ENCODE measurements at regions not wholly inside any gene's neighbourhood (a gene's known extent, or its start where the extent isn't known, plus 50 kb on each side); places are given as distances from the start of the nearest gene placed in this dataset.

DNA sequence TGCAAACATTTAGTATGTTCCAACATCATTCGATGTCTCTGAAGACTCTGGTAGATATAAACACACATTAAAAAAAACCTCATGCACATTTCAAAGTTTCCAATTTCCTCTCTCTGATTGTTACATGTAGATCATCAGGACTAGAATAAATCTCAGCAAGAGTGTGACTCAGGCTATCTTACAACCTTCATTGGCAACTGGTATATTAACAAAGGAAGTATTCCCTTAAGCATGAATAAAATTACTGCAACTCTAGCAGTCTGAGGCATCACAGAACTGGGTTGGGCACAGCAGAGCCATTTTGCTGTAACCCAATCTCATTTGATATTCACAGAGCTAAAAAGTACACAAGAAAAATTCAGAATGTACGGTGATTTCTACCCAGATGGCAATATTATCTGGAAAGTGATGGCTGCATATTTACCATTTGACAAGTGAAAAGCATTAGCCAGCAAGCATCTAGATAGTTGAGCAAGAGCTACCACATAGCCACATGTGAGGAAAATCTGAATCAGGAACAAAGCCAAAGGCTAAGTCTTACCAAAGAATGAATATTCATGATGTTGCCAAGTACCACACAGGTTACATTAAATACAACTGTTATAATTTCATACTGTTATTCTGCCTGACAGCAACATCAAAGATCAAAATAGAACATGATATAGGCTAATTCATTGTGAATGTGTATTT is 232.2 kb downstream of the CRPPA start:
- no peak overlapping the region for H3K4me3 ChIP-seq
- DNase-seq (no peak), ATAC-seq (no peak)
- WGBS, 2 donors, result 75% methylated on average over 2 of the region's 2 CpGs
- no peaks in the 10 kb centered on the region for H3K36me3 ChIP-seq (replicated peaks in 1 of 2; ENCODE audit: insufficient read depth in 1 of 2, low read depth in 2 of 2)
- intact Hi-C loops (cut with DNase I), result no loop called here
- H3K4me1 ChIP-seq, result no peaks in the 10 kb centered on the region
- no peaks in the 10 kb centered on the region for H3K27me3 ChIP-seq
- TF ChIP-seq POLR2A (IDR thresholded peaks at IDR 0.05), result no peak
- TF ChIP-seq, protein P1, sequence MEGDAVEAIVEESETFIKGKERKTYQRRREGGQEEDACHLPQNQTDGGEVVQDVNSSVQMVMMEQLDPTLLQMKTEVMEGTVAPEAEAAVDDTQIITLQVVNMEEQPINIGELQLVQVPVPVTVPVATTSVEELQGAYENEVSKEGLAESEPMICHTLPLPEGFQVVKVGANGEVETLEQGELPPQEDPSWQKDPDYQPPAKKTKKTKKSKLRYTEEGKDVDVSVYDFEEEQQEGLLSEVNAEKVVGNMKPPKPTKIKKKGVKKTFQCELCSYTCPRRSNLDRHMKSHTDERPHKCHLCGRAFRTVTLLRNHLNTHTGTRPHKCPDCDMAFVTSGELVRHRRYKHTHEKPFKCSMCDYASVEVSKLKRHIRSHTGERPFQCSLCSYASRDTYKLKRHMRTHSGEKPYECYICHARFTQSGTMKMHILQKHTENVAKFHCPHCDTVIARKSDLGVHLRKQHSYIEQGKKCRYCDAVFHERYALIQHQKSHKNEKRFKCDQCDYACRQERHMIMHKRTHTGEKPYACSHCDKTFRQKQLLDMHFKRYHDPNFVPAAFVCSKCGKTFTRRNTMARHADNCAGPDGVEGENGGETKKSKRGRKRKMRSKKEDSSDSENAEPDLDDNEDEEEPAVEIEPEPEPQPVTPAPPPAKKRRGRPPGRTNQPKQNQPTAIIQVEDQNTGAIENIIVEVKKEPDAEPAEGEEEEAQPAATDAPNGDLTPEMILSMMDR (IDR thresholded peaks at IDR 0.05), result no peak
- H3K27ac ChIP-seq, result no peak overlapping the region
- H3K9me3 ChIP-seq, result no peaks in the 10 kb centered on the region

DNA sequence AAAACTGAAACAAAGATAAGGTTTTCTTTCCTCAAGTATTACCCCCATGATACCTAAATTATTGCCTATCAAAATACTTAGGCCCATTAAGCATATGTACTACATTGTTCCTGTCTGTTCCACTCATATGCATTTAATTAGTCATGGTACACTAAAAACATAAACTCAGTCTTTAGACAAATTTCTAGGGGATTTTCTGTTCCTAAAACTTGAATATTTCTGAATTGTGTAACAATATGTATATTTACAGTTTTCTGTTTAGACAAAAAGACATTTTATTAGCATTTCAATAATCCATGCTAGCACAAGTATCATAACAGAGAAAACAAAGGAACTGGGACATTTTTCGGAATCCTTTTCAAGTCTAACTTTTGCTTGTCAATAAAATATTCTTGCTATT is 234.2 kb downstream of the CRPPA start:
- ATAC-seq (no peak), DNase-seq (no peak)
- Histone ChIP-seq H3K4me3 (no peak overlapping the region), H3K27ac (no peak overlapping the region), H3K36me3 (replicated peaks in 1 of 2; ENCODE audit: insufficient read depth in 1 of 2, low read depth in 2 of 2) (no peaks in the 10 kb centered on the region), H3K4me1 (no peaks in the 10 kb centered on the region), H3K9me3 (no peaks in the 10 kb centered on the region), H3K27me3 (no peaks in the 10 kb centered on the region)
- 89 to 92% methylated on average over 1 of the region's 1 CpG for WGBS, 2 donors
- intact Hi-C loops (cut with DNase I), result no loop called here
- no peak for TF ChIP-seq POLR2A (IDR thresholded peaks at IDR 0.05)
- TF ChIP-seq, protein P1 (IDR thresholded peaks at IDR 0.05), result no peak

- no peaks in the 10 kb centered on the region for H3K9me3 ChIP-seq
- intact Hi-C loops (cut with DNase I), result no loop called here
- H3K27me3 ChIP-seq, result no peaks in the 10 kb centered on the region
- no peak for ATAC-seq
- H3K36me3 ChIP-seq (replicated peaks in 1 of 2; ENCODE audit: insufficient read depth in 1 of 2, low read depth in 2 of 2), result no peaks in the 10 kb centered on the region
- H3K4me3 ChIP-seq, result no peak overlapping the region
- WGBS, 2 donors, result 82 to 87% methylated on average over 2 of the region's 2 CpGs
- no peak overlapping the region for H3K27ac ChIP-seq
- no peaks in the 10 kb centered on the region for H3K4me1 ChIP-seq
- TF ChIP-seq, protein P1 (IDR thresholded peaks at IDR 0.05), result no peak
- TF ChIP-seq POLR2A (IDR thresholded peaks at IDR 0.05), result no peak
- no peak for DNase-seq
Observed at GRCh38 chr7:16178585-16178984, 242.8 kb downstream of the CRPPA start.

DNA sequence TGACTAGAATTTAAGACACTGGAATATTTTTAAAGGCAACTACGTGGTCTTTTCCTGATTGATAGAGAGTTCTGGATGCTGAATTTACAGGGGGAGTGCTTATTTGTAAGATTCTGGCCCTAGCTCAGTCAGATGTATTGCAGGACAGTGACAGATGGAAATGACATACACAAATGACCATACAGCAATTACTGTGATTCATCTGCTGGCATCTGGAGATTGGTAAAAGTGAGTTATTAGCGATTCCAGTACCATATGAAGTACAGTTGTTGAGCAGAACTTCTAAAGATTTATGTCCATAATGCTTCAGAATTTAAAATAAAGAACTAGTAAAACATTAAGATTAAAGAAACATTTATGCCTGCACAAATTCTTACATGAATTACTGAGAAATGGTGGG is 243.2 kb downstream of the CRPPA start:
- DNase-seq (no peak), ATAC-seq (no peak)
- Histone ChIP-seq H3K4me1 (no peaks in the 10 kb centered on the region), H3K36me3 (replicated peaks in 1 of 2; ENCODE audit: insufficient read depth in 1 of 2, low read depth in 2 of 2) (no peaks in the 10 kb centered on the region), H3K27me3 (no peaks in the 10 kb centered on the region), H3K4me3 (no peak overlapping the region), H3K27ac (no peak overlapping the region), H3K9me3 (no peaks in the 10 kb centered on the region)
- intact Hi-C loops (cut with DNase I), result no loop called here
- no peak for TF ChIP-seq POLR2A (IDR thresholded peaks at IDR 0.05)
- TF ChIP-seq, protein P1 (IDR thresholded peaks at IDR 0.05), result no peak
- 74 to 75% methylated on average over 2 of the region's 2 CpGs for WGBS, 2 donors

DNA sequence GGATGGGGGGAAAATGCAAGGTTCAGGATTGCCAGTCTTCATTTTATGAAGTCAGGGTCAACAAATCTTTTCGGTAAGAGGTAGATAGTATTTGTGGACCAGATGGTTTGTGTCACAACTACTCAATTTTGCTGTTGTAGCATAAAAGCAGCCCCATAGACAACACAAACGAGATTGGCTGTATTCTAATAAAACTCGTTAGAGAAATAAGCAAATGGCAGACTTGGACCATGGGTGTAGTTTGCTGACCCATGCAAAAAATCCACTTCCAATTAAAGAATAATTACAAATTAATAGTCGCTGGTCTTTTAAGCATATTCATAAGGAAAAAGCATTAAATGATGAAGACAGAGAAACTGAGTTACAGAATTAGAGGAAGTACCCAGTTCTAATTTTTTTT is 247.1 kb downstream of the CRPPA start:
- DNase-seq, result no peak
- 77 to 80% methylated on average over 4 of the region's 4 CpGs for WGBS, 2 donors
- intact Hi-C loops (cut with DNase I), result no loop called here
- H3K27ac ChIP-seq, result no peak overlapping the region
- H3K4me3 ChIP-seq, result no peak overlapping the region
- no peaks in the 10 kb centered on the region for H3K27me3 ChIP-seq
- no peak for ATAC-seq
- no peaks in the 10 kb centered on the region for H3K36me3 ChIP-seq (replicated peaks in 1 of 2; ENCODE audit: insufficient read depth in 1 of 2, low read depth in 2 of 2)
- no peak for TF ChIP-seq POLR2A (IDR thresholded peaks at IDR 0.05)
- TF ChIP-seq, protein P1 (IDR thresholded peaks at IDR 0.05), result no peak
- H3K4me1 ChIP-seq, result no peaks in the 10 kb centered on the region
- H3K9me3 ChIP-seq, result peaks cover 0 to 5% (median 0%) of the 10 kb centered on the region in 3 donors
